Loucy (cell line): ENCODE measurements at regions not wholly inside any gene's neighbourhood (a gene's known extent, or its start where the extent isn't known, plus 50 kb on each side); places are given as distances from the start of the nearest gene placed in this dataset.

ENCODE experiments used
- EZH2phosphoT487 ChIP-seq: fragments of 200-600 bp; IDR thresholded peaks from 2 replicates; pipeline ENCODE4 v1.6.1; 2018; ENCODE audit warnings: antibody characterized with exemption, mild to moderate bottlenecking, moderate library complexity, borderline replicate concordance
- TF ChIP-seq, protein P1 (sequence below): fragments of 200-600 bp; sonication (generic); conservative IDR thresholded peaks from 2 replicates; pipeline ENCODE4 v1.5.1; 2014; ENCODE audit warnings: mild to moderate bottlenecking, antibody characterized with exemption, low read length

DNA sequence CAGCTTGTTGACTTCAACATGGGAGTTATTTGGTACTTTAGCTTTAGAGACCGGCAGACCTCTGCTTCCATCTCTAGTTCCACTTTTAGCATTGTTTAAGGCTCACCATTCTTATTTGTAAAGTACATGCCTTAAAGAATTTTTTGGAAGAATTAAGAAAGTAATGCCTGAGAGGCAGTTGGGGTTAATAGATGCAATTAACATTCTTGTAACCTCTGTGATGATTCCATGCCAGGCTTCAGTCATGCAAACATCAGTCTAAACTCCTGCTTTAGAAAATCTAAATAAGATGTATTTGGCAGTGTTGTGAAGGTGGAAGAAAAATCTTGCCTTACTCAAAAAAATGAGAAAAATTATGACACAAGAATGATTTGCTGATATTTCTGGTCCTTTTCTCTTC lies 79.9 kb upstream of the UBAC2 start:
- TF ChIP-seq, protein P1, sequence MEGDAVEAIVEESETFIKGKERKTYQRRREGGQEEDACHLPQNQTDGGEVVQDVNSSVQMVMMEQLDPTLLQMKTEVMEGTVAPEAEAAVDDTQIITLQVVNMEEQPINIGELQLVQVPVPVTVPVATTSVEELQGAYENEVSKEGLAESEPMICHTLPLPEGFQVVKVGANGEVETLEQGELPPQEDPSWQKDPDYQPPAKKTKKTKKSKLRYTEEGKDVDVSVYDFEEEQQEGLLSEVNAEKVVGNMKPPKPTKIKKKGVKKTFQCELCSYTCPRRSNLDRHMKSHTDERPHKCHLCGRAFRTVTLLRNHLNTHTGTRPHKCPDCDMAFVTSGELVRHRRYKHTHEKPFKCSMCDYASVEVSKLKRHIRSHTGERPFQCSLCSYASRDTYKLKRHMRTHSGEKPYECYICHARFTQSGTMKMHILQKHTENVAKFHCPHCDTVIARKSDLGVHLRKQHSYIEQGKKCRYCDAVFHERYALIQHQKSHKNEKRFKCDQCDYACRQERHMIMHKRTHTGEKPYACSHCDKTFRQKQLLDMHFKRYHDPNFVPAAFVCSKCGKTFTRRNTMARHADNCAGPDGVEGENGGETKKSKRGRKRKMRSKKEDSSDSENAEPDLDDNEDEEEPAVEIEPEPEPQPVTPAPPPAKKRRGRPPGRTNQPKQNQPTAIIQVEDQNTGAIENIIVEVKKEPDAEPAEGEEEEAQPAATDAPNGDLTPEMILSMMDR, result no peak
- TF ChIP-seq EZH2phosphoT487, result no peak
